SK-MEL-5 (cell line): ENCODE measurements at regions not wholly inside any gene's neighbourhood (a gene's known extent, or its start where the extent isn't known, plus 50 kb on each side); places are given as distances from the start of the nearest gene placed in this dataset.

Source experiments
- DNase-seq: peaks from one replicate; pipeline ENCODE4 v3.0.0-alpha.2; 2016; ENCODE audit warnings: low read depth, low spot score
- in situ Hi-C: cut with HindIII; loops from 2 replicates; pipeline ENCODE4 v1.10.0; 2016; ENCODE audit warnings: low sequenced_read_pairs, high pct_unique_total_duplicates, low pct_unique_long_range_greater_than_20kb

GRCh38 chr21:41024746-41025254 is 143.2 kb upstream of the BACE2 start:
- peak; percentile 39 for DNase-seq
- in situ Hi-C loops, result no loop called here

GRCh38 chr21:41029571-41029970 is 138.4 kb upstream of the BACE2 start:
- no peak for DNase-seq

DNA sequence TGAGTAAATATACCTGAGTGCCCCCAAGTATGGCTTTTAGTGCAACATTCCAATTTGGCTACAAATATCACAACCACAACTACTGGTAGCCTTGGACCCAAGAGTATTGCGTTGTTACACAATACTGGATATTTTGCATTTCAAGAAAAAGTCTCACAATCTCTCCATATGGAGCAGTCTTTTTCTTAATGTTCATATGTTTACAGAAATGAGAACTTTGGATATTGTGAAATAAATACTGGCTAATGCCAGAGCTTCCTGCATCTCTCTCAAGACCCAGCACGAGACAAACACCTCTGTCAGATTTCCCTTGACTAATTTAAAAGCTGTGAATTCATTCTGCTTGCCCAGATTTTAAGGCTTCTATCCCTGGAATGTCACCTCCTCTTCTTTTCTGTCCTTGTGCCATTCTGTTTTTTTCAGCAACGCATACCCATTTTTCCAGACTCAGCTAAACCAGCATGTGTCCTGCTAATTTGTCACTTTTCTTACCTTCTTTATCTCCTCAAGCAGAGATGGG is 136.2 kb upstream of the BACE2 start:
- in situ Hi-C loops, result no loop called here
- no peak for DNase-seq

More at GRCh38 chr21:41029571-41029970, 138.4 kb upstream of the BACE2 start:
- in situ Hi-C loops, result no loop called here

DNA sequence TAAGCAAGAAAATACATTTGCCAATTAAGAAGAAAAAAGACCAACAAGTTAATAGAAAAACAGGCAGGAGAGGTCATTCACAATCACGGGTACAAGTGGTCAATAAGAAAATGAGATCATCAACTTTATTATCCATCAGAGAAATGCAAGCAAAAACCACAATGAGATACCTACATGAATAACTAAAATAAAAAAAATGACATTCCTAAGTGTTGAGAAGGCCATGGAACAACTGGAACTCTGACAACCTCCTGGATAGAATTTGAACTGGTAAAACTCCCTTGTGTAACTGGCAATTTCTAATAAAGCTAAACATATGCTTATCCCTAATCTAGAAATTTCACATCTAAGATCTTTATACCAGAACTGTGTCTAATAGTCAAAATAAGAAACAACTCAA is 135.4 kb upstream of the BACE2 start:
- in situ Hi-C loops, result no loop called here
- no peak for DNase-seq

- in situ Hi-C loops, result no loop called here
- DNase-seq, result no peak
Observed at GRCh38 chr21:41037212-41037611, 130.7 kb upstream of the BACE2 start.

DNA sequence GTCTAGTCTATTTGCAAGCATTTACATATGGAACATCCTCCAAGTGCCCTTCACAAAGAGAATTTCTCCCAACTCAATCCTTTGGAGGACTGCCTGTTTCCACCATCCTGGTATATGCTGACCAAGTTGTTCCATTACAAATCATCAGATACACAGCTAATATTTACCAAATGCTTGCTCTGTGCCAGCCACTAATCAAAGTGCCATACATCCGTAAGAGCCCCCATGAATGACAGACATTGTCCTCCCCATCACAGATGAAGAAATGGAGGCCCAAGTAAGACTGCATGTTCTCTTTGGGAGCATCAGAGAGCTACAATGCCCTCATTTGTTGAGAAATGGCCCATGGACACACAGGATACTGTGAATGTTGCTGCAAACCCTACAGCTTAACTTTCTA is 130.0 kb upstream of the BACE2 start:
- DNase-seq, result no peak
- in situ Hi-C loops, result no loop called here

GRCh38 chr21:41043014-41043413 is 124.9 kb upstream of the BACE2 start:
- in situ Hi-C loops, result no loop called here
- DNase-seq, result peak; percentile 72

DNA sequence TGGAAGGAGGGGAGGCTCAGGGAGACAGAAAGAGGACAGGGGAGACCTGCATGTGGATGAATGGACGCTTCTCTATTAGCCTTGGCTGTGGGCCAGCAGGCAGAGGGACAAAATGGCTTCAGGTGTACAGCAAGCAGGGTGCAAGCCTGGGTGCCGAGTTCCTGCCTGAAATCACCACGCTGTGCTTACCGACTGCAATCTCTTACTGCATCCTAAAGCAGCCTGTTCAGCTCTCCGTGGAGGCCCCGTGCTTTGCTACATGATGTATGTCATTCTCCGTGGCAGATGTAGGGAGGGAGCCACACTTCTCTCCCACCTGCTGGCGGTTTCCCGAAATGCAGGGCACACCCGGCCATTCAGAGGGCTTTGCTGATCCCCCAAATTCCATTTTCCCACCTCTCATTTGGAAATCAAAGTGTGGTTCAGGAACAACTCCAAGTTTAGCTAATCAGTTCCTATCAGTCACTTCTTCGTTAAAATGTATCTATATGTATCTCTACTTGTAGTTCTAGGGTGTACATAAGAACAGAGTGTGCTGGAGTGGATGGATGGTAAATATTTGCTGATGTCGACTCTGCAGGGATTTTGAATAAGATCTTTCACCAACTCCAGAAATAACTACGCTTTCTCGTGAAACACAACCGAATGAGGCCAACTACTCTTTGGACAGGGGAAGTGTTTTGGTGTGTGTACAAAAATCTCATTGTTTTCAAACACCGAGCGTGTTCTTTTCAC is 122.3 kb upstream of the BACE2 start:
- peak; percentile 24 for DNase-seq
- in situ Hi-C loops, result no loop called here

DNA sequence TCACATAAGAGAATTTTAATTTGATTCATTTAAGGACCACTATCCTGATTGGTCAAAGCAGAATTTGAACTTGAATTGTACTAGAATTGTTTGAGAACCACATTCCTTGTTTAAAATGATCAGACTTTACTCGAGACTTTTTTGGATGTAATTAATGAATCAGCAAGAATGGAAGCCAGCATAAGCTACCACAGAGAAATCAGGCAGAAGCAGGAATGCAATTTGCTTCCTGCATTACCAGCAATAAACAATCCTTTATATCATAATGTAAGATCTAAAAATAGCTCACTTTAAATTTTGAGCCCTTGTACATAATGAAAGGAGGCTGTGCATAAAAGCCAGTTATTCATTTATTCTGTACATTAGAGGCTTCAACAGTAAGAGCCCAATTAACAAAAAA is 119.8 kb upstream of the BACE2 start:
- in situ Hi-C loops, result no loop called here
- no peak for DNase-seq

GRCh38 chr21:41048623-41049022 is 119.3 kb upstream of the BACE2 start:
- DNase-seq, result peak; percentile 57
- in situ Hi-C loops, result no loop called here

DNA sequence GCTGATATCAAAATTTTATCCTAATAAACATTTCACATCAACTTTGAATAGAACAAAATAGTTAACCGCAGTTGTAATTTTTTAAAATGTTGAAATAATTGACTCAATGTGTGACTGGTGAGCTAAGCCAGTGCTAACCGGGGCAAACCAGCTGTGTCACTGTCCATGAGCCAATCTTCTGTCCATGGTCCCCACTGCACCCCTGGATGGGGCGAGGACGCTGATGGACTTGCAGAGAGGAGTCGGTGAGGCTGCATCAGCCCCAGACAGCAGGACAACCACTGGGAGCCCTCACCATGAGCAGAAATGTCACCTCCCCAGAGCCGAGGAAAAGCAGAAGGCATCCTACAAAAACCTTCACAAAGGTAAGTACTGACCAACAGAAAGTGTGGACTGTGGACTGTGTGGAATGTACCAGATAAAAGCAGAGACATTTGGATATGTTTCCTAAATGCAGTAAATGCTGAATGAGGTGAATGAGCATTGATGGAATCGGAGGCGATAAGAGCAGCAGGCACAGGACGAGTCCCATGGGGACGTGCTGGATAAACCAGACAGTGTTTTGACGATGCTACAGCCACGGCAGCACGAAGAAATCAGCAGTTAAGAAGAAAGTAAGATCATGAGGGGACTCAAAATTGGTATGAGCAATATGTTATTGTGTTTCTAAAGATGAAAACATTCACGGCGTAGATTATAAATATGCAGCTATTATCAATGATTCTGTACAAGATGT is 115.0 kb upstream of the BACE2 start:
- in situ Hi-C loops, result no loop called here

DNA sequence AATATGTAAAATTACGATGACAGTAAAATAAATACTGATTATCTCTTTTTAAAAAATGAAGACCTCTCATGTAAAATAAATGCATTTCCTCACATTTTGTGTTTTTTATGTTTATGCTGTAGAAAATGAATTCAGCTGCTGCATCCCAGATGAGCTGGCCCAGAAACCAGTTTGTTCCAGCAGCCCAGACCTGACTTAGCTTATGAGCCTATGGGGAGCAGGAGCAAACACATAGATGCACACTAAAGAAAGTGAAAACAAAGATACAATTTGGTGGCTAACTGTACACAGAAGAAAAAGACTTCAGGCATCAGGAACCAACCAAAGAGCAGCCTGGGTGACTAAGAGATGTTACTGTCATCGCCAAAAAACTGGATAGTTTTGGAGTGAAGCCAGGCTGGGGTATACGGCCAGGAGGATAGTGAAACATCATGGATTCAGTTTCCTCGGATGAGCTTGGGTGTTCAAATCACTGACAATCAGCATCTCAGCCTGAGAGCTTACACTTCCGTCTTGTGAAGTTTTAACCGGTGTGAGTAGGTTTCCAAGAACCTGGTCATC is 113.9 kb upstream of the BACE2 start:
- no peak for DNase-seq
- in situ Hi-C loops, result no loop called here

More for the DNA sequence above, 115.0 kb upstream of the BACE2 start:
- DNase-seq, result no peak

DNA sequence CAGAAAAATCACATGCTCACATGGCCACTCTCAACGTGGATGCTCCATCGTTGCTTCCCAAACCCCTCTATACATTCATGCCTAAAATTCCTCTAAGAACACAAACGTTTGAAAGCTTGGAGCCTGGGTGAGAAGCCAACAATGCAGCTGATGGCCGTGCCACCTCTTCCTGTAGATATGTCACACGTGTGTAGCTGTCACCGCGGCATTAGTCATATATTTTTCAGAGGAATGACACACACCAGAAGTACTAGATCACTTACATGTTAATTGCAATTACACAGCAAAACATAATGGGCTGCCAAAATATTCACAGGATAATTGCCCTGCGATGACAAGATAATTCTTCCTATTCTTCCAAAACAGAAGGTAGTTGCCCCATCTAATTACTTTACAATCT is 112.7 kb upstream of the BACE2 start:
- in situ Hi-C loops, result no loop called here
- DNase-seq, result no peak

GRCh38 chr21:41059871-41060270 is 108.1 kb upstream of the BACE2 start:
- in situ Hi-C loops, result no loop called here
- no peak for DNase-seq

DNA sequence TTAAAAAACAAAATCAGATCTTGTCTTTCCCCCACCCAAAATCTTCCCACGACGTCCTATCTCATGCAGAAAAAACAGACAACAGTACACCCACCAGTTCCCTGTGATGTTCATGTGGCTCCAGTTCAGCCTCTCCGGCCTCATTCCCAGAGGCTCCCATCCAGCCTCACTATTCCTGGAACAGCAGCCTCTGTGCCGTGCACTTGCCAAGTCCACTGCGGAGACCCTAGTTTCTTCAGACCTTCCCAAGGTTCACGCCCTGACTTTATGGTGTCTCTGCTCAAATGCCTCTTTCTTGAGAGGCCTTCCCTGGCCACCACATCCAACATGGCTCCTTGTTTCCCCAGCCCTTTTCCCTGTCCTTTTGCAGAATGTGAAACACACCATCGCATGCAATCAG is 106.3 kb upstream of the BACE2 start:
- in situ Hi-C loops, result no loop called here
- no peak for DNase-seq

DNA sequence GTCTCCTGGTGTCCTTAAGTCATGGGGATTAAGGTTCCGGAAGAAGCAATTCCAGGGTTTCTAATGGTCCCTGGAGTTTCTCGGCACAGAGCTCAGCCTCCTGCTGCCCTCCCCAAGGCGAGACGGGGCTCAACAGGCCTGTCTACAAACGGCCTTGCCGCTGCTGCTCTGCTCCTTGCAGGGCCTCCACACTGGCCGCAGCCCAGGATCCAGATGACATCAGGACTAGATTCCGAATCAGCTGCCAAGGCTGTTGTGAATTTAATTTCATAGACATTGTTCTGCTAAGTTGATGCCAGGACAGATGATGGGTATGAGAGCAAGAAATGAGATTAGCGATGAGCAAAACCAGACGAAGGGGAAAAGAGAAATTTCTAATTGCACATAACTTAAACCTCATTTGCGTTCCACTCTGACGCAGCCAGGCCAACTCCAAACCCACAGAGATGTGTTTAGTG is 103.6 kb upstream of the BACE2 start:
- in situ Hi-C loops, result no loop called here

DNA sequence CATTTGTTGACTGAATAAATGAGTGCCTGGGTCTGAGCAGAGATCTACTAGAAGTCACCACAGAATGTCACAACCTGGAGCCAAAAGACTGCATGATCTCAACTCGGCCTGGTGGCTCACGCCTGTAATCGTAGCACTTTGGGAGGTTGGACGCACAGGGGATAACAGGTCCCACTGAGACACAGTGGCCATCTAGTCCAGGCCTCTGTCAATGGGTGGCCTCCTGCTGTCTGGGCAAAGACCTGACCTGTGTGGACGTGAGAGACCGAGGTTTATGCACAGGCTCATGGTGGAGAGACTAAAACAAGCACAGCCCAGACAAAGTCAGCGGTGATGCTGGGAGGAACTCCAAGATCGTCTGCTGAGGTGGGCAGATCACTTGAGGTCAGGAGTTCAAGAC is 103.0 kb upstream of the BACE2 start:
- no peak for DNase-seq
- in situ Hi-C loops, result no loop called here

More for the DNA sequence above, 103.6 kb upstream of the BACE2 start:
- no peak for DNase-seq

- in situ Hi-C loops, result no loop called here
- DNase-seq, result no peak
Observed at GRCh38 chr21:41065539-41065938, 102.4 kb upstream of the BACE2 start.
